Activated B cell treated with CpG ODN at 0.5 μM for 24 hours (primary cell): ENCODE measurements at regions not wholly inside any gene's neighbourhood (a gene's known extent, or its start where the extent isn't known, plus 50 kb on each side); places are given as distances from the start of the nearest gene placed in this dataset.
A peak's percentile ranks its signal among the peaks of the same experiment; 100 is the strongest.

Source experiments
- ATAC-seq: fragments of 200-7000 bp; cut with Tn5 transposase; one replicate; pipeline ENCODE4 v1.10.0; 2021; ENCODE audit warnings: low read depth, mild to moderate bottlenecking, moderate library complexity
- CTCF ChIA-PET: fragments of 350-600 bp; sonication (Branson Sonifier 250); formaldehyde crosslinking; loops from one replicate; lab custom pipeline; 2021; ENCODE audit warnings: antibody characterized with exemption; lab: Charles Lee
- POLR2A ChIA-PET: fragments of 350-600 bp; sonication (Branson Sonifier 250); formaldehyde crosslinking; loops from one replicate; lab custom pipeline; 2021; ENCODE audit warnings: antibody characterized with exemption; lab: Charles Lee
- DNase-seq: peaks from one replicate; pipeline ENCODE4 v3.0.0; 2022
- H3K27ac Mint-ChIP-seq: one replicate; pipeline ENCODE4 v1.8.0; 2020; ENCODE audit warnings: mixed read lengths
- H3K27me3 Mint-ChIP-seq: one replicate; pipeline ENCODE4 v1.8.0; 2021; ENCODE audit warnings: mixed read lengths
- H3K36me3 Mint-ChIP-seq: one replicate; pipeline ENCODE4 v1.8.0; 2021; ENCODE audit warnings: low read depth, mixed read lengths
- H3K4me1 Mint-ChIP-seq: one replicate; pipeline ENCODE4 v1.8.0; 2021; ENCODE audit warnings: mixed read lengths
- H3K4me3 Mint-ChIP-seq: one replicate; pipeline ENCODE4 v1.8.0; 2020; ENCODE audit warnings: mild to moderate bottlenecking, mixed read lengths
- H3K9me3 Mint-ChIP-seq: one replicate; pipeline ENCODE4 v1.8.0; 2020; ENCODE audit warnings: mixed read lengths
- CTCF ChIP-seq: fragments of 200-600 bp; IDR thresholded peaks from one replicate; pipeline ENCODE4 v1.8.0; 2022; ENCODE audit warnings: antibody characterized with exemption, mild to moderate bottlenecking
- intact Hi-C: fragments of 100-400 bp; cut with micrococcal nuclease; formaldehyde crosslinking; loops from one replicate; pipeline ENCODE4 v1.15.1; 2024

GRCh38 chr2:196230061-196230854 is 58.9 kb upstream of the STK17B start:
- Mint-ChIP-seq H3K27ac (no peak overlapping the region), H3K9me3 (no peaks in the 10 kb centered on the region), H3K4me1 (peaks cover 77% of the 10 kb centered on the region), H3K27me3 (no peaks in the 10 kb centered on the region), H3K36me3 (no peaks in the 10 kb centered on the region), H3K4me3 (no peak overlapping the region)
- ATAC-seq (no peak), DNase-seq (no peak)
- no peak for TF ChIP-seq CTCF
- POLR2A ChIA-PET, result interaction anchor here (0.7 to 2.1 kb wide), 4 partner anchors 9 to 59 kb away, joined by 3 to 12 read pairs (median 3); partner anchors contain the start of gene STK17B
- intact Hi-C loops, result no loop called here
- CTCF ChIA-PET, result interaction anchor here (0.8 to 2.2 kb wide), 5 partner anchors 11 to 152 kb away, joined by 3 to 7 read pairs (median 3); no protein-coding TSS in a partner anchor

GRCh38 chr2:196233021-196233804 is 61.8 kb upstream of the STK17B start:
- H3K9me3 Mint-ChIP-seq, result no peaks in the 10 kb centered on the region
- CTCF ChIA-PET, result interaction anchor here (0.9 to 4.1 kb wide), 7 partner anchors 13 to 220 kb away, joined by 3 to 14 read pairs (median 5); no protein-coding TSS in a partner anchor
- ATAC-seq (peak; percentile 15), DNase-seq (no peak)
- peaks cover 81% of the 10 kb centered on the region for H3K4me1 Mint-ChIP-seq
- no peaks in the 10 kb centered on the region for H3K36me3 Mint-ChIP-seq
- TF ChIP-seq CTCF, result no peak
- intact Hi-C loops, result loop anchor here (1.0 to 2.0 kb wide), 3 partner anchors 8 to 56 kb away; no protein-coding TSS in a partner anchor
- H3K4me3 Mint-ChIP-seq, result peak overlapping the region; percentile 24
- POLR2A ChIA-PET, result interaction anchor here (0.6 to 15.8 kb wide), 22 partner anchors 9 to 576 kb away, joined by 3 to 543 read pairs (median 6); partner anchors contain the start of genes SLC39A10 and STK17B
- H3K27ac Mint-ChIP-seq, result peak overlapping the region; percentile 91
- no peaks in the 10 kb centered on the region for H3K27me3 Mint-ChIP-seq

DNA sequence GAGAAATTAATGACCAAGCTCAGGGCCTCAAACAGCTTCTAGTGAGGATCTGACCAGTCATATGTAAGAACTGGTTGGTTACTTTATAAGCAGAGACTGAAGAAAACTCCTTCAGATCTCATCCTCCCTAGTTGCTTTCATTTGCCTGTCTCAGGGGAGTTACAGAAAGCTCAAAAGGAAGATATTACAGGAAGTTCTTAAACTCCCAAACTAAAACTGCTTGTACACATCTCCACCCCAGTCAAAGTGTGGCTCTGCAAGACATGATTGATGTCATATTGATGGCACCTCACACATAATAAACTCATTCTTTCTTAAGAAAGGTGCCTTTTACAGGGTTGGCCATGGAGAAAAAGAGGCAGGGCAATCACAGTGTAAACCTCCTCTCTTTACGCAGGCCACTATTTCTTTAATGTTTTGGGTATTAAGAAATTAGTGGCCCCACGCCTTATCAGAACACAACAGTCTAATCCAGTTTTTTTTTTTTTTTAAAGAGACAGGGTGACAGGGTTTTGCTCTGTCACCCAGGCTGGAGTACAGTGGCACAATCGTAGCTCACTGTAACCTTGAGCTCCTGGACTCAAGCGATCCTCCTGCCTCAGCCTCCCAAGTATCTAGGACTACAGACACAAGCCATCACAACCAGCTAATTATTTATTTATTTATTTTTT is 62.6 kb upstream of the STK17B start:
- ChIA-PET CTCF (interaction anchor here (1.5 to 4.1 kb wide), 5 partner anchors 13 to 219 kb away, joined by 5 to 14 read pairs (median 6); no protein-coding TSS in a partner anchor), POLR2A (interaction anchor here (0.6 to 15.8 kb wide), 19 partner anchors 8 to 90 kb away, joined by 3 to 543 read pairs (median 5); partner anchors contain the start of gene STK17B)
- peak overlapping the region; percentile 91 for H3K27ac Mint-ChIP-seq
- no peaks in the 10 kb centered on the region for H3K36me3 Mint-ChIP-seq
- DNase-seq (no peak), ATAC-seq (peak; percentile 56)
- TF ChIP-seq CTCF, result no peak
- no peaks in the 10 kb centered on the region for H3K27me3 Mint-ChIP-seq
- peaks cover 81% of the 10 kb centered on the region for H3K4me1 Mint-ChIP-seq
- intact Hi-C loops, result loop anchor here (1.0 to 2.0 kb wide), 4 partner anchors 9 to 57 kb away; no protein-coding TSS in a partner anchor
- H3K4me3 Mint-ChIP-seq, result peak overlapping the region; percentile 24
- H3K9me3 Mint-ChIP-seq, result no peaks in the 10 kb centered on the region

DNA sequence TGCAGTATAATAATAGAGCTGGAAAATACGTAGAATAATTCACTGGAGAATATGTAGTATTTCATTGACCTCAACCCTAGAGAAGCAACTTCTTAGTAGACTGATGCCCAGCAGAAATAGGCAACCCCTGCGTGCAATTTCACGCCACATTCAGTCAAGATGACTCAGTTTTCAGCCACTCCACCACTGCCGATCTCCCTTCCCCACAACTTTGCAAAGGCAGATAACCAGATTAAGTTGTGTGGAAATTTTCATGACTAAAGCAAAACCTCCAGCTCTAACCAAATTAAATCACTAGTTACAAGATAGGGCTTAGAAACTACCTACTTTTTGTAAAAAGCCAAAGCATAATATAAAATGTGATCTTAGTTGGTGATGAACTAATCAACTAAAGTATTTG is 63.3 kb upstream of the STK17B start:
- ChIA-PET POLR2A (interaction anchor here (0.8 to 15.8 kb wide), 13 partner anchors 14 to 91 kb away, joined by 3 to 543 read pairs (median 10); partner anchors contain the start of gene STK17B), CTCF (interaction anchor here (1.5 to 4.1 kb wide), 3 partner anchors 14 to 218 kb away, joined by 5 to 14 read pairs (median 10); no protein-coding TSS in a partner anchor)
- intact Hi-C loops, result loop anchor here (1.0 kb wide), 1 partner anchor 52 kb away; no protein-coding TSS in a partner anchor
- ATAC-seq, result peak; percentile 55
- DNase-seq, result no peak
- no peak for TF ChIP-seq CTCF
- Mint-ChIP-seq H3K4me1 (peaks cover 83% of the 10 kb centered on the region), H3K4me3 (peak overlapping the region; percentile 32), H3K9me3 (no peaks in the 10 kb centered on the region), H3K27ac (peak overlapping the region; percentile 91), H3K27me3 (no peaks in the 10 kb centered on the region), H3K36me3 (no peaks in the 10 kb centered on the region)
